Naive thymus-derived CD4-positive, alpha-beta T cell (primary cell): ENCODE measurements at regions not wholly inside any gene's neighbourhood (a gene's known extent, or its start where the extent isn't known, plus 50 kb on each side); places are given as distances from the start of the nearest gene placed in this dataset.

ENCODE experiments used
- ATAC-seq: fragments of 150-1000 bp; cut with Tn5 transposase; 2 replicates; pipeline ENCODE4 v1.10.0; 2021; ENCODE audit warnings: mild to moderate bottlenecking, moderate library complexity
- CTCF ChIA-PET: fragments of 350-600 bp; sonication (Branson Sonifier 250); formaldehyde crosslinking; loops from one replicate; lab custom pipeline; 2021; ENCODE audit warnings: antibody characterized with exemption; lab: Charles Lee
- POLR2A ChIA-PET: fragments of 350-600 bp; sonication (Branson Sonifier 250); formaldehyde crosslinking; loops from one replicate; lab custom pipeline; 2021; ENCODE audit warnings: antibody characterized with exemption, inconsistent platforms; lab: Charles Lee
- DNase-seq, 9 donors: peaks; one replicate each; pipeline versions ENCODE4 v3.0.0 to v3.0.0-alpha.2; 2020 to 2022; ENCODE audit warnings: mixed read lengths in 1 of 9
- H3K27ac ChIP-seq: one replicate; pipeline ENCODE4 v1.7.0; 2013; ENCODE audit warnings: mild to moderate bottlenecking, low read depth, low read length, moderate library complexity
- H3K27me3 ChIP-seq, 2 donors: one replicate each; pipeline ENCODE4 v1.7.0; 2013; ENCODE audit warnings: low read length in 2 of 2, mild to moderate bottlenecking in 2 of 2, moderate library complexity in 2 of 2; ENCODE audit not compliant: control insufficient read depth in 2 of 2, insufficient read depth in 2 of 2
- H3K36me3 ChIP-seq, 3 experiments: 1 replicate in 2 of 3; 2 replicates in 1 of 3; pipeline ENCODE4 v1.7.0; 2013; ENCODE audit warnings: low read length in 3 of 3, mild to moderate bottlenecking in 3 of 3, moderate library complexity in 1 of 3; ENCODE audit not compliant: insufficient read depth in 3 of 3, control insufficient read depth in 2 of 3
- H3K4me1 ChIP-seq, 2 donors: one replicate each; pipeline ENCODE4 v1.7.0; 2013; ENCODE audit warnings: low read length in 2 of 2, mild to moderate bottlenecking in 2 of 2, moderate library complexity in 1 of 2; ENCODE audit not compliant: control insufficient read depth in 2 of 2, insufficient read depth in 2 of 2
- H3K4me3 ChIP-seq: 2 replicates; pipeline ENCODE4 v1.7.0; 2013; ENCODE audit warnings: mild to moderate bottlenecking, low read length
- H3K9me3 ChIP-seq, 3 experiments: 1 replicate in 2 of 3; 2 replicates in 1 of 3; pipeline ENCODE4 v1.7.0; 2013; ENCODE audit warnings: low read length in 3 of 3; ENCODE audit not compliant: control insufficient read depth in 2 of 3
- H3K27ac Mint-ChIP-seq, 9 donors: one replicate each; pipeline ENCODE4 v1.8.0; 2020 to 2022; ENCODE audit warnings: mixed read lengths in 9 of 9, mild to moderate bottlenecking in 8 of 9, moderate library complexity in 5 of 9, inconsistent platforms in 2 of 9
- H3K27me3 Mint-ChIP-seq, 5 donors: one replicate each; pipeline ENCODE4 v1.8.0; 2021 to 2022; ENCODE audit warnings: mixed read lengths in 5 of 5, mild to moderate bottlenecking in 1 of 5
- H3K36me3 Mint-ChIP-seq, 5 donors: one replicate each; pipeline ENCODE4 v1.8.0; 2020 to 2022; ENCODE audit warnings: mixed read lengths in 5 of 5, mild to moderate bottlenecking in 3 of 5, inconsistent platforms in 1 of 5
- H3K4me1 Mint-ChIP-seq, 7 donors: one replicate each; pipeline ENCODE4 v1.8.0; 2020 to 2022; ENCODE audit warnings: mixed read lengths in 7 of 7, mild to moderate bottlenecking in 3 of 7, inconsistent platforms in 1 of 7
- H3K4me3 Mint-ChIP-seq, 10 donors: one replicate each; pipeline ENCODE4 v1.8.0; 2020 to 2022; ENCODE audit warnings: mild to moderate bottlenecking in 10 of 10, mixed read lengths in 10 of 10, moderate library complexity in 6 of 10, inconsistent platforms in 2 of 10
- H3K9me3 Mint-ChIP-seq, 11 donors: one replicate each; pipeline ENCODE4 v1.8.0; 2020 to 2022; ENCODE audit warnings: mixed read lengths in 11 of 11, mild to moderate bottlenecking in 4 of 11, inconsistent platforms in 1 of 11, moderate library complexity in 1 of 11
- intact Hi-C, 2 donors: fragments of 100-400 bp; cut with micrococcal nuclease; formaldehyde crosslinking; loops; one replicate each; pipeline ENCODE4 v1.15.1; 2023

GRCh38 chr14:22405201-22405600 is 183.8 kb downstream of the DAD1 start:
- Mint-ChIP-seq H3K27ac (no peak overlapping the region), H3K27me3 (no peaks in the 10 kb centered on the region), H3K9me3 (no peaks in the 10 kb centered on the region), H3K36me3 (no peaks in the 10 kb centered on the region), H3K4me1 (no peaks in the 10 kb centered on the region), H3K4me3 (no peak overlapping the region)
- no peak overlapping the region for H3K4me3 ChIP-seq
- DNase-seq = no peak
- no peaks in the 10 kb centered on the region for H3K27me3 ChIP-seq
- no peak for ATAC-seq
- no peaks in the 10 kb centered on the region for H3K4me1 ChIP-seq
- H3K27ac ChIP-seq = no peak overlapping the region
- intact Hi-C loops = no loop called here
- ChIA-PET CTCF (no interaction called here), POLR2A (no interaction called here)
- H3K9me3 ChIP-seq = no peaks in the 10 kb centered on the region
- no peaks in the 10 kb centered on the region for H3K36me3 ChIP-seq

DNA sequence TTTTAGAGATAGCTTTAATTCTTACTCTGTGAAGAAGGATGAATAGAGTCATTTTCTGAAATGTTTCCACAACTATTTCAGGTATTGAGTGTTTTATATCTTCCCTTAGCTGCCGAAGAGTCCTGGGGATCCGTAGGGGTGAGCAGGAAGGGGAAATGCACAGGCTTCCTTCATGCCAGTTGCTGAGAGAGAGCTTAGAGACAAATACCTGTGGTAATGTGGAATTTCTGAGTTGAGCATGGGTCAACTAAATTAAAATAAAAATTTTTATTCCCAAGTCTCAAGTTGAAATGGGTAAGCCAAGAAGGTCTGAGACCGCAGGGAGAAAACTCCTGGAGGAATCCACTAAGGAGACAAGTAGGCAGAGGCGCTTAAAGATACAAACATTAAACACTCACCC is 185.7 kb downstream of the DAD1 start:
- H3K27me3 ChIP-seq = no peaks in the 10 kb centered on the region
- H3K36me3 ChIP-seq = no peaks in the 10 kb centered on the region
- POLR2A ChIA-PET = no interaction called here
- no peaks in the 10 kb centered on the region for H3K27me3 Mint-ChIP-seq
- no peaks in the 10 kb centered on the region for H3K4me1 ChIP-seq
- H3K4me3 Mint-ChIP-seq = no peak overlapping the region
- H3K9me3 Mint-ChIP-seq = no peaks in the 10 kb centered on the region
- H3K27ac Mint-ChIP-seq = no peak overlapping the region
- H3K4me3 ChIP-seq = no peak overlapping the region
- intact Hi-C loops = no loop called here
- CTCF ChIA-PET = no interaction called here
- ATAC-seq (no peak), DNase-seq (no peak)
- no peaks in the 10 kb centered on the region for H3K9me3 ChIP-seq
- no peaks in the 10 kb centered on the region for H3K4me1 Mint-ChIP-seq
- H3K27ac ChIP-seq = no peak overlapping the region
- no peaks in the 10 kb centered on the region for H3K36me3 Mint-ChIP-seq

- CTCF ChIA-PET = no interaction called here
Observed at GRCh38 chr14:22400655-22401259, 188.3 kb downstream of the DAD1 start.

DNA sequence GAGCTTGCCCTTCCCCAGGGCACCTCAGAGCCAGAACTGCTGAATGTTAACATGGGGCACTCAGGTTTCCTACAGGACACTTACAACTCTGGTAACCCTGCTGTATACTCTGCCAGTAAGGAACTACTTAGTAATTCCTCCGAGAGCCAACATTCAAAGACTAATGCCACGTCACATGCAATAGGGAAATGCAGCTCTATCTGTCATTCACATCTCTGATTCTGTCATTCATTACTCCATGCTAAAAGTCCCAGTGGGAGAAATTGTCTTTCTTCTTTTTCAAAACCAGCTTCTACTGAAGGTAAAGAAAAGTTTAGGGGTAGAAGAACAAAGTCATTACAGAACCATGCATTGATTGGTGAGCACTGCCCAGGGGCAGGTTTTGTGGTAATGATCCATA is 189.2 kb downstream of the DAD1 start:
- no peaks in the 10 kb centered on the region for H3K36me3 Mint-ChIP-seq
- no peak overlapping the region for H3K27ac ChIP-seq
- no peaks in the 10 kb centered on the region for H3K9me3 Mint-ChIP-seq
- no peaks in the 10 kb centered on the region for H3K27me3 Mint-ChIP-seq
- ChIA-PET CTCF (no interaction called here), POLR2A (no interaction called here)
- no peaks in the 10 kb centered on the region for H3K36me3 ChIP-seq
- ATAC-seq = no peak
- H3K4me1 ChIP-seq = no peaks in the 10 kb centered on the region
- H3K4me1 Mint-ChIP-seq = no peaks in the 10 kb centered on the region
- H3K27me3 ChIP-seq = no peaks in the 10 kb centered on the region
- intact Hi-C loops = no loop called here
- H3K4me3 Mint-ChIP-seq = no peak overlapping the region
- H3K4me3 ChIP-seq = no peak overlapping the region
- H3K9me3 ChIP-seq = no peaks in the 10 kb centered on the region
- H3K27ac Mint-ChIP-seq = no peak overlapping the region
- no peak for DNase-seq

More at GRCh38 chr14:22400655-22401259, 188.3 kb downstream of the DAD1 start:
- intact Hi-C loops = no loop called here
- Mint-ChIP-seq H3K4me1 (no peaks in the 10 kb centered on the region), H3K4me3 (no peak overlapping the region), H3K9me3 (no peaks in the 10 kb centered on the region), H3K27me3 (no peaks in the 10 kb centered on the region), H3K36me3 (no peaks in the 10 kb centered on the region), H3K27ac (no peak overlapping the region)
- ATAC-seq = no peak
- H3K4me1 ChIP-seq = no peaks in the 10 kb centered on the region
- H3K36me3 ChIP-seq = no peaks in the 10 kb centered on the region
- POLR2A ChIA-PET = no interaction called here
- H3K27me3 ChIP-seq = no peaks in the 10 kb centered on the region
- no peaks in the 10 kb centered on the region for H3K9me3 ChIP-seq
- H3K4me3 ChIP-seq = no peak overlapping the region
- no peak for DNase-seq
- H3K27ac ChIP-seq = no peak overlapping the region

GRCh38 chr14:22397221-22397737 is 191.7 kb downstream of the DAD1 start:
- Mint-ChIP-seq H3K36me3 (no peaks in the 10 kb centered on the region), H3K9me3 (no peaks in the 10 kb centered on the region), H3K27me3 (no peaks in the 10 kb centered on the region), H3K4me1 (no peaks in the 10 kb centered on the region), H3K27ac (no peak overlapping the region), H3K4me3 (no peak overlapping the region)
- Histone ChIP-seq H3K4me1 (no peaks in the 10 kb centered on the region), H3K27ac (no peak overlapping the region), H3K27me3 (no peaks in the 10 kb centered on the region), H3K4me3 (no peak overlapping the region), H3K9me3 (no peaks in the 10 kb centered on the region), H3K36me3 (no peaks in the 10 kb centered on the region)
- POLR2A ChIA-PET = no interaction called here
- no peak for DNase-seq
- ATAC-seq = no peak
- intact Hi-C loops = no loop called here
- CTCF ChIA-PET = no interaction called here

GRCh38 chr14:22395803-22396202 is 193.2 kb downstream of the DAD1 start:
- Histone ChIP-seq H3K4me3 (no peak overlapping the region), H3K9me3 (no peaks in the 10 kb centered on the region), H3K4me1 (no peaks in the 10 kb centered on the region), H3K27me3 (no peaks in the 10 kb centered on the region), H3K36me3 (no peaks in the 10 kb centered on the region), H3K27ac (no peak overlapping the region)
- Mint-ChIP-seq H3K4me1 (peaks cover 0 to 5% (median 0%) of the 10 kb centered on the region in 7 donors), H3K27ac (no peak overlapping the region), H3K4me3 (no peak overlapping the region), H3K9me3 (no peaks in the 10 kb centered on the region), H3K36me3 (no peaks in the 10 kb centered on the region), H3K27me3 (no peaks in the 10 kb centered on the region)
- intact Hi-C loops = no loop called here
- ChIA-PET CTCF (interaction anchor here (0.6 kb wide), 1 partner anchor 95 kb away, joined by 4 read pairs; no protein-coding TSS in a partner anchor), POLR2A (no interaction called here)
- ATAC-seq (no peak), DNase-seq (no peak)

DNA sequence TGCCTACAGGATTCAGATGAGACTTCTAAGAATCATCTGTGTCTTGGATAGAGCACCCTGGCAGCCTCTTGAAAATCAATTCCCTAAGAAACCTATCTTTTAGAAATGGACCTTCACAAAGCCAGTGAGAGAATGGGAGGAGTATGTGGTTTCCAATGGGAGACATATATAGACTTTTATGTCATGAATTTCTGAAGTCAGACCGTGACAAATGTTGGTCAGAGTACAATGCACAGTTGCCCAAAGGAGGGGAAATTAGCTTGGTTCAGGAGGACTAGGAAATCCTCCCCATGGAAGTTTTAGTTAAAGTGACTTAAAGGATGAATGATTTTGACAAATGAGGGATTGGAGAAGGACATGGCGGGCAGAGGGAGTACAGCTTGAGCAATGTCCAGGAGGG is 194.4 kb downstream of the DAD1 start:
- intact Hi-C loops = no loop called here
- peaks cover 0 to 5% (median 0%) of the 10 kb centered on the region in 7 donors for H3K4me1 Mint-ChIP-seq
- H3K27me3 Mint-ChIP-seq = no peaks in the 10 kb centered on the region
- no peaks in the 10 kb centered on the region for H3K9me3 Mint-ChIP-seq
- H3K27ac Mint-ChIP-seq = no peak overlapping the region
- Histone ChIP-seq H3K27ac (no peak overlapping the region), H3K9me3 (no peaks in the 10 kb centered on the region), H3K27me3 (no peaks in the 10 kb centered on the region), H3K36me3 (no peaks in the 10 kb centered on the region), H3K4me3 (no peak overlapping the region), H3K4me1 (no peaks in the 10 kb centered on the region)
- no peak for ATAC-seq
- CTCF ChIA-PET = no interaction called here
- POLR2A ChIA-PET = no interaction called here
- no peaks in the 10 kb centered on the region for H3K36me3 Mint-ChIP-seq
- DNase-seq = no peak
- no peak overlapping the region for H3K4me3 Mint-ChIP-seq
